ENCODE measurements at regions not wholly inside any gene's neighbourhood (a gene's known extent, or its start where the extent isn't known, plus 50 kb on each side); places are given as distances from the start of the nearest gene placed in this dataset.

- TF ChIP-seq CTCF (conservative IDR thresholded peaks at IDR 0.05; ENCODE audit: low read depth, low read length): no peak
- no peak for TF ChIP-seq EZH2 (IDR thresholded peaks at IDR 0.05; ENCODE audit: low read length, unreplicated experiment)
- no peak for TF ChIP-seq EZH2phosphoT487 (IDR thresholded peaks at IDR 0.05; ENCODE audit: borderline replicate concordance, low read length)
These were observed 1106.6 kb upstream of the FAM98A start for GRCh38 chr2:34705551-34706247.
